Stomach smooth muscle (tissue), 2 donors: ENCODE measurements at regions not wholly inside any gene's neighbourhood (a gene's known extent, or its start where the extent isn't known, plus 50 kb on each side); places are given as distances from the start of the nearest gene placed in this dataset.

Experiments
- H3K27ac ChIP-seq: one replicate; pipeline ENCODE4 v1.7.0; 2013; ENCODE audit warnings: mild to moderate bottlenecking, low read length, inconsistent platforms
- H3K27me3 ChIP-seq, 2 donors: one replicate each; pipeline ENCODE4 v1.7.0; 2013; ENCODE audit warnings: low read length in 2 of 2; ENCODE audit not compliant: insufficient read depth in 2 of 2, control insufficient read depth in 1 of 2
- H3K36me3 ChIP-seq, 2 donors: one replicate each; pipeline ENCODE4 v1.7.0; 2013; ENCODE audit warnings: low read length in 2 of 2; ENCODE audit not compliant: control insufficient read depth in 2 of 2, insufficient read depth in 2 of 2
- H3K4me1 ChIP-seq: one replicate; pipeline ENCODE4 v1.7.0; 2013; ENCODE audit warnings: low read length; ENCODE audit not compliant: control insufficient read depth, insufficient read depth
- H3K4me3 ChIP-seq, 2 donors: one replicate each; pipeline ENCODE4 v1.7.0; 2013; ENCODE audit warnings: low read length in 2 of 2
- H3K9ac ChIP-seq, 2 donors: one replicate each; pipeline ENCODE4 v1.7.0; 2013; ENCODE audit warnings: low read length in 2 of 2, mild to moderate bottlenecking in 1 of 2
- H3K9me3 ChIP-seq, 2 donors: one replicate each; pipeline ENCODE4 v1.7.0; 2013; ENCODE audit warnings: low read length in 2 of 2; ENCODE audit not compliant: control insufficient read depth in 2 of 2
- donor health status: healthy.
- donor health status: Pancreatic carcinoma.

GRCh38 chr1:87869567-87869966 is 540.9 kb downstream of the LMO4 start:
- Histone ChIP-seq H3K9me3 (peaks cover 0 to 2% of the 10 kb centered on the region in 2 donors), H3K4me3 (no peak overlapping the region), H3K27me3 (no peaks in the 10 kb centered on the region), H3K36me3 (no peaks in the 10 kb centered on the region), H3K9ac (no peak overlapping the region), H3K4me1 (no peaks in the 10 kb centered on the region), H3K27ac (no peak overlapping the region)

DNA sequence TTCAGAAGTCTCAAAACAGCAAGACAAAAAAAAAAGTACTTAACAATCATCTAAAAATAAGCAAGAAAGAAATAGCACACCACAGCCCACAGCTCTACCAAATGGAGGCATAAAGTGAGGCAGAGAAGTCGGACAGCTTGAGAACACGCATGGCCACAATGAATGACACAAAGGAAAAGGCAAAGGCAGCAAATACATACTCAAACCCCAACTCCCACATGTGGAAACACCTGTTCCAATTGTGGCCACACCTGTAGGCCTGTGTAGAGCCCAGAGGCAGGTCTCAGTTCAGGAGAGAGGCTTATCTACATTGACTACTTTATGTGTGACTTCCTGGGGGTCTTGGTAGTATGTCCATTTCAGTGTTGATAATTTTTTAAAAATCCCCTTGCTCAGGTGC is 543.5 kb downstream of the LMO4 start:
- Histone ChIP-seq H3K9ac (no peak overlapping the region), H3K4me3 (no peak overlapping the region), H3K27ac (no peak overlapping the region), H3K9me3 (no peaks in the 10 kb centered on the region), H3K27me3 (no peaks in the 10 kb centered on the region), H3K36me3 (no peaks in the 10 kb centered on the region), H3K4me1 (no peaks in the 10 kb centered on the region)

- no peaks in the 10 kb centered on the region for H3K36me3 ChIP-seq
- no peaks in the 10 kb centered on the region for H3K9me3 ChIP-seq
Measured at GRCh38 chr1:87872692-87873091, 544.0 kb downstream of the LMO4 start.

DNA sequence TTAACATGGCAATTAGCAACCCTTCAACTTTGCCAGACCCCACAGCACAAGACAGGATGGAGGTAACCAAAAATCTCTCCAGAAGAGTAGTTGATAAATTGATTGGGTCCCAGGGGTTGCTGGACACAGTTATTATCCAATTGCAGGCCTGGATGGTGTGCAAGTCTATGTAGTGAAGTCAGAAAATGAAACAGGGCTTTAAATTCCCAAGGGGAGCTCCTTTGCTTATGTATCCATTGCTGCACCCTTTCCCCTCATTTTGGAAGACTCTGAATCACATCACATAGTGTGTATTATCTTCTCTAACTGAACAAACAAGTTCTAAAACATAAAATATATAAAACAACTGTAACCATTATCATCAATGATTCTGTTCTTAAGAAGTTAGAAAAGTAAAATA is 550.2 kb downstream of the LMO4 start:
- no peaks in the 10 kb centered on the region for H3K4me1 ChIP-seq
- H3K9me3 ChIP-seq, result no peaks in the 10 kb centered on the region
- no peak overlapping the region for H3K27ac ChIP-seq
- no peaks in the 10 kb centered on the region for H3K27me3 ChIP-seq
- no peak overlapping the region for H3K4me3 ChIP-seq
- H3K9ac ChIP-seq, result no peak overlapping the region
- H3K36me3 ChIP-seq, result no peaks in the 10 kb centered on the region

More at GRCh38 chr1:87872692-87873091, 544.0 kb downstream of the LMO4 start:
- no peak overlapping the region for H3K9ac ChIP-seq
- no peak overlapping the region for H3K4me3 ChIP-seq
- H3K27ac ChIP-seq, result no peak overlapping the region
- no peaks in the 10 kb centered on the region for H3K27me3 ChIP-seq
- no peaks in the 10 kb centered on the region for H3K4me1 ChIP-seq

GRCh38 chr1:87880098-87880760 is 551.5 kb downstream of the LMO4 start:
- no peak overlapping the region for H3K27ac ChIP-seq
- H3K4me1 ChIP-seq, result no peaks in the 10 kb centered on the region
- H3K27me3 ChIP-seq, result no peaks in the 10 kb centered on the region
- H3K9ac ChIP-seq, result no peak overlapping the region
- H3K9me3 ChIP-seq, result no peaks in the 10 kb centered on the region
- no peak overlapping the region for H3K4me3 ChIP-seq
- H3K36me3 ChIP-seq, result no peaks in the 10 kb centered on the region

DNA sequence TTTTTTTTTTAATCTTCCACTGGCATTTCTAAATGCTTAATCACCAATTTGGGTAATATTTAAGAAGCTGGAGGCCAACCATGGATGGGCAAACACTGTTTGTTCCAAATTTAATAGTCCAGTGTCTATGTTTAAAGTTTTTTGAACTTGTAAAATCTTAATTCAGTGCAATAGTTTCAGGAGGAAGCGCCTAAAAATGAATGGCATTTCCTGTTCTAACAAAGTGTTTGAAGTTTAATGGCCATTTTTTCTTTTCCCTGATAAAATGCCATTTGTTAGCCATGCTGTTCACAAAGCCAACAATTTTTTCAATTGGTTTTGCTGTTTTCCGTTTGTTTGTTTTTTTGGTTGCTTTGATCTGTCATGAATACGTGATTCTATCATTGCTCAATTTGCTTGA is 552.1 kb downstream of the LMO4 start:
- no peak overlapping the region for H3K4me3 ChIP-seq
- no peaks in the 10 kb centered on the region for H3K4me1 ChIP-seq
- no peaks in the 10 kb centered on the region for H3K36me3 ChIP-seq
- H3K27ac ChIP-seq, result no peak overlapping the region
- H3K9me3 ChIP-seq, result no peaks in the 10 kb centered on the region
- no peak overlapping the region for H3K9ac ChIP-seq
- H3K27me3 ChIP-seq, result no peaks in the 10 kb centered on the region

DNA sequence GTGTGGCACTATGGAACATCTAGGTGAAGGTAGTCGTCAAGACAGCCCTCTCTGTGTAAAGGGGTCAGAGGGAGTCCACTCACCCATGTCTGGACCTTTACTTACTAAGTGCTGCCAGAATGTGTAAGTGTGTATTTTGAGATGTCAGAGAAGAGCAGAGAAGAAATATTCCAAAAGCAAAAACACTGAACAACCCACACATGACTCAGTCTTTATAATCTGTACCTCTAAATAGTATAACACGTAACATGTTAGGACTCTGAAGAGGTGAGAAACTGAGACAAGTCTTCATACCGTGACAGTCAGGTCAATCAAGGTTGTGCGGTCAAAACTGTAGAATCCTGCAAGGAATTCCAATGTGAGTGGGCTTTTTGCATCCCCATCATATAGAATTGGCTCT is 555.2 kb downstream of the LMO4 start:
- H3K9me3 ChIP-seq, result no peaks in the 10 kb centered on the region
- no peak overlapping the region for H3K4me3 ChIP-seq
- no peak overlapping the region for H3K27ac ChIP-seq
- H3K4me1 ChIP-seq, result no peaks in the 10 kb centered on the region
- no peaks in the 10 kb centered on the region for H3K36me3 ChIP-seq
- H3K27me3 ChIP-seq, result no peaks in the 10 kb centered on the region
- H3K9ac ChIP-seq, result no peak overlapping the region

DNA sequence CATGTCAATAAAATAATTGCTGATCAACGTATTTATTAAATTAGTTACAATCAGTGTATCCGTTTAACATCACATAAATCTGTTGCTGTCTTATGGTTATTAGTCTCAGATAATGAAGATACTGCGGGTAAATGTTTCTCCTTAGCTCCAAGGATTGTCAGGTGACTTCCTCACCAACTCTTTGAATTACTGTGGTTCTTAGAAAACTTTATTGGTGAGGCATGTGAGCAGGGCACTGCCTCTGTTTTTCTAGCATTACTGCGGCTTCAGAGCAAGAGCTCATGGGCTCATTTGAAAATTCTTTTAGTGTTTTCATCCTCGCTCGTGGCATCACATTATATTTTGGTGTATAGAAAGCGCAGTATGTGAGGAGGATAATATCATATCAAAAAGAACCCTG is 555.9 kb downstream of the LMO4 start:
- Histone ChIP-seq H3K9me3 (no peaks in the 10 kb centered on the region), H3K27me3 (no peaks in the 10 kb centered on the region), H3K36me3 (no peaks in the 10 kb centered on the region), H3K4me3 (no peak overlapping the region), H3K27ac (no peak overlapping the region), H3K4me1 (no peaks in the 10 kb centered on the region), H3K9ac (no peak overlapping the region)

DNA sequence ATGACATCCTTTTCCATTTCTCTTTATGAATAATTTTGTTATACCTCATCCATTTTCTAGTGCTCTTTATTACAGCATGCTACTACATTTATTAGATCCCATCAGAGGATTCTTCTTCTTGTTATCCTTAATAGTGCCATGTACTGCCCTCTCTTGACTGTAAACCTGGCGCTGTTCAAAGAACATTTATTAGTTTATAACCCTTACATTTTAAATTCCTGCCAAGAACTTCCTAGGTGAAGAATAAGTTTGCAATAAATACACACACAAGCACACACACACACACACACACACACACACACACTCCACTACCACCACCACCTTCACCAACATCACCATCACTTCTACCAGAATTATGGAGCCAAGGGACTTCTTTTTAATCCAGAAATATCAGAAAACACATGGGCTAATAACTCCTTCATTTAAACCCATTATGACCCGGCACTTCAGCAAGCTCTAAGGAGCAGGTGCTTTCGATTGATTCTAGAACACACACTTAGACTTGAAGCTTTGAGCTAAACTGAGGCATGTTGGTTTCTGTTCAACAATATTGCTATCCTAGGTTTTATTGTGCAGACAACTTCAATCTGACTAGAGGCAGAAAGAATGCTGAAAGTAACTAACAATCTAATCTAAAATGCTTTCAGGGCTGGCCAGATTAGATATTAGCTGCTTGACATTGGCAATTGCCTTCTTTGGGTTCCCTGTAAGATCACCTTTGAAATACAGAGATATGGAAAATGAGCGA is 556.8 kb downstream of the LMO4 start:
- Histone ChIP-seq H3K27me3 (no peaks in the 10 kb centered on the region), H3K4me3 (no peak overlapping the region), H3K27ac (no peak overlapping the region), H3K9ac (no peak overlapping the region), H3K4me1 (no peaks in the 10 kb centered on the region), H3K36me3 (no peaks in the 10 kb centered on the region), H3K9me3 (no peaks in the 10 kb centered on the region)

GRCh38 chr1:87887100-87887499 is 558.4 kb downstream of the LMO4 start:
- Histone ChIP-seq H3K9ac (no peak overlapping the region), H3K36me3 (no peaks in the 10 kb centered on the region), H3K27me3 (no peaks in the 10 kb centered on the region), H3K9me3 (no peaks in the 10 kb centered on the region), H3K27ac (no peak overlapping the region), H3K4me3 (no peak overlapping the region), H3K4me1 (no peaks in the 10 kb centered on the region)

DNA sequence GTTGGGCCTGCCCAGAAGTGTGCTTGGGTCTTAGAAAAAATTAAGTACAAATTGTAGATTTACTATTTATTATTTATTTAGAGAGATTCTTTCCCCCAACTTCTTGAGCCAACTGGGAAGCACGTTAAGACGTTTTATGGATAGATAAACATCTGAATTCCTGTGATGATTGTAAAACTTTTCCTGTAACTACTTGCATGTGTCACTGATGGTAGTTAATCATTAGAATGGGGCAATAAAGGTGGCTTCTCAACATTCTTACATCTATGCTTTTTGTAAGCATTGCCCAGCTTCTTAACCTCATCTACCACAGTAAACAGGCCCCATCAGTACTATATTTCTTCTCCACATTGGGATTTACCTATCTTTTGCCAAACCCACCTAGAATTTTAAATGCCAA is 559.8 kb downstream of the LMO4 start:
- no peak overlapping the region for H3K9ac ChIP-seq
- H3K36me3 ChIP-seq, result no peaks in the 10 kb centered on the region
- H3K27ac ChIP-seq, result no peak overlapping the region
- no peaks in the 10 kb centered on the region for H3K27me3 ChIP-seq
- H3K4me3 ChIP-seq, result no peak overlapping the region
- H3K4me1 ChIP-seq, result no peaks in the 10 kb centered on the region
- no peaks in the 10 kb centered on the region for H3K9me3 ChIP-seq
